Superior temporal gyrus (tissue), 1 donor: ENCODE measurements at regions not wholly inside any gene's neighbourhood (a gene's known extent, or its start where the extent isn't known, plus 50 kb on each side); places are given as distances from the start of the nearest gene placed in this dataset.

Experiments used
- DNase-seq: peaks from one replicate; pipeline ENCODE4 v3.0.0-alpha.2; 2016; ENCODE audit errors: extremely low spot score

- DNase-seq: peak; percentile 92
Measured at GRCh38 chr1:212558693-212559480, 49.7 kb upstream of the ATF3 start.
